ENCODE measurements at regions not wholly inside any gene's neighbourhood (a gene's known extent, or its start where the extent isn't known, plus 50 kb on each side); places are given as distances from the start of the nearest gene placed in this dataset.
"Not testable (repeated sequence)": the region's sequence is repeated elsewhere in the genome, so short reads cannot be mapped to it uniquely, and the experiment has no call there.

DNA sequence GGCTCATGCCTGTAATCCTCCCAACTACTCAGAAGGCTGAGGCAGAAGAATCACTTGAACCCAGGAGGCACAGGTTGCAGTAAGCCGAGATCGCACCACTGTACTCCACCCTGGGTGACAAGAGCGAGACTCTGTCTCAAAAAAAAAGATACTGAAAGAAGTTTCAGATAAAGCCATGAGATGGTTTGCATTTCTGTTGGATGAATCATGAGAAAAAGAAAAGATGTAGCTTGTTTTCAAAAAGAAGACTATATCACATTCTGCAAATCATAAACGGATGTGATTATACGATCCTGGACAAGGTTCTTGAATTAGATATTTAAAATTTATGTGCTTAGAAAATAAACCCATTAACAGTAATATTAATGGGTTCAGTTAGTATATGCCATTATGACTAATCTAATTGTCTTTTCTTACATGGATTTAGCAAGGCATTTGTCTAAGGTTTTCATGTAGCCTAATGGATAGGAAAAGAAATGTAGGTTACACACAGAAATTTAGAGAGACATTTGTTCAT is 345.9 kb downstream of the SLC7A11 start:
- no peaks in the 10 kb centered on the region for H3K36me3 Mint-ChIP-seq (ENCODE audit: low read depth, unreplicated experiment)
- H3K4me3 Mint-ChIP-seq (ENCODE audit: unreplicated experiment), result no peak overlapping the region
- no peaks in the 10 kb centered on the region for H3K9me3 Mint-ChIP-seq (ENCODE audit: unreplicated experiment)
- no peak for DNase-seq (ENCODE audit: low spot score)
- H3K27me3 Mint-ChIP-seq (ENCODE audit: unreplicated experiment), result no peaks in the 10 kb centered on the region
- TF ChIP-seq, protein P1, sequence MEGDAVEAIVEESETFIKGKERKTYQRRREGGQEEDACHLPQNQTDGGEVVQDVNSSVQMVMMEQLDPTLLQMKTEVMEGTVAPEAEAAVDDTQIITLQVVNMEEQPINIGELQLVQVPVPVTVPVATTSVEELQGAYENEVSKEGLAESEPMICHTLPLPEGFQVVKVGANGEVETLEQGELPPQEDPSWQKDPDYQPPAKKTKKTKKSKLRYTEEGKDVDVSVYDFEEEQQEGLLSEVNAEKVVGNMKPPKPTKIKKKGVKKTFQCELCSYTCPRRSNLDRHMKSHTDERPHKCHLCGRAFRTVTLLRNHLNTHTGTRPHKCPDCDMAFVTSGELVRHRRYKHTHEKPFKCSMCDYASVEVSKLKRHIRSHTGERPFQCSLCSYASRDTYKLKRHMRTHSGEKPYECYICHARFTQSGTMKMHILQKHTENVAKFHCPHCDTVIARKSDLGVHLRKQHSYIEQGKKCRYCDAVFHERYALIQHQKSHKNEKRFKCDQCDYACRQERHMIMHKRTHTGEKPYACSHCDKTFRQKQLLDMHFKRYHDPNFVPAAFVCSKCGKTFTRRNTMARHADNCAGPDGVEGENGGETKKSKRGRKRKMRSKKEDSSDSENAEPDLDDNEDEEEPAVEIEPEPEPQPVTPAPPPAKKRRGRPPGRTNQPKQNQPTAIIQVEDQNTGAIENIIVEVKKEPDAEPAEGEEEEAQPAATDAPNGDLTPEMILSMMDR (IDR thresholded peaks at IDR 0.05; ENCODE audit: unreplicated experiment), result no peak
- no peaks in the 10 kb centered on the region for H3K4me1 Mint-ChIP-seq (ENCODE audit: unreplicated experiment)
- no peak overlapping the region for H3K27ac Mint-ChIP-seq (ENCODE audit: unreplicated experiment)

DNA sequence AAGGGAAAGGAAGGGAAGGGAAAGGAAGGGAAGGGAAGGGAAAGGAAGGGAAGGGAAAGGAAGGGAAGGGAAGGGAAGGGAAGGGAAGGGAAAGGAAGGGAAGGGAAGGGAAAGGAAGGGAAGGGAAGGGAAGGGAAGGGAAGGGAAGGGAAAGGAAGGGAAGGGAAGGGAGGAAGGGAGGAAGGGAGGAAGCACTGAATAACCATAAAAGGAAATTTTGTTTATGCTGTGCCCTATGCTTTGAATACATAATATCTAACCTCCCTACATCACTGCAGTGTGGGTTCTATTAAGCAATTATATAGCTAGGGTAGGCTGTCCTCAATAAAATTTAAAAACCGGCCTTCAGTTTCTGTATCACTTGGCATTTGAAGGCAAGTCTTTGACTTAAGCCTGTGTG is 346.6 kb downstream of the SLC7A11 start:
- H3K4me1 Mint-ChIP-seq (ENCODE audit: unreplicated experiment); H3K4me3 Mint-ChIP-seq (ENCODE audit: unreplicated experiment); H3K36me3 Mint-ChIP-seq (ENCODE audit: low read depth, unreplicated experiment): not testable (repeated sequence)

DNA sequence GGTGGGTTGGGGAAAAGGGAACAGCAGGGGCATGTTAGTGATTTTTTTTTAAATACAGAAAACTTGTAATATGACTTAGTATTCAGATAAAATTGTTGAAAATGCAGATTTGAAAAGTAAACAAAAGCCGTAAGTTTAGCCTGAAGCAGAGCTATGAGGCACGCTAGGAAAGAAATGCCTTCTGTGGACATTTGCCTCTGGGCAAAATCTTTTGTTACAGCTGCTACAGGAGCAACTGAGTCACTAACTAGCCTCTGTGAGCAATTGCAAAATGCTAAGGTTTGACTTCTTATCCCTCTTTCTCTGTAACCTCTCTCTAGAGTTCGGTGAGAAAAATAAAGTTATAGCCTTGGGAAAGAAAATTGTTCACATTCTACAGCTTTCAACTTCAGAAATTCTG is 350.0 kb downstream of the SLC7A11 start:
- Mint-ChIP-seq H3K4me1 (ENCODE audit: unreplicated experiment) (no peaks in the 10 kb centered on the region), H3K9me3 (ENCODE audit: unreplicated experiment) (no peaks in the 10 kb centered on the region), H3K27ac (ENCODE audit: unreplicated experiment) (no peak overlapping the region), H3K27me3 (ENCODE audit: unreplicated experiment) (no peaks in the 10 kb centered on the region), H3K36me3 (ENCODE audit: low read depth, unreplicated experiment) (no peaks in the 10 kb centered on the region), H3K4me3 (ENCODE audit: unreplicated experiment) (no peak overlapping the region)
- TF ChIP-seq, protein P1 (IDR thresholded peaks at IDR 0.05; ENCODE audit: unreplicated experiment), result no peak
- DNase-seq (ENCODE audit: low spot score), result no peak

More for the DNA sequence above, 346.6 kb downstream of the SLC7A11 start:
- H3K27me3 Mint-ChIP-seq (ENCODE audit: unreplicated experiment); H3K9me3 Mint-ChIP-seq (ENCODE audit: unreplicated experiment); H3K27ac Mint-ChIP-seq (ENCODE audit: unreplicated experiment); DNase-seq (ENCODE audit: low spot score): not testable (repeated sequence)

DNA sequence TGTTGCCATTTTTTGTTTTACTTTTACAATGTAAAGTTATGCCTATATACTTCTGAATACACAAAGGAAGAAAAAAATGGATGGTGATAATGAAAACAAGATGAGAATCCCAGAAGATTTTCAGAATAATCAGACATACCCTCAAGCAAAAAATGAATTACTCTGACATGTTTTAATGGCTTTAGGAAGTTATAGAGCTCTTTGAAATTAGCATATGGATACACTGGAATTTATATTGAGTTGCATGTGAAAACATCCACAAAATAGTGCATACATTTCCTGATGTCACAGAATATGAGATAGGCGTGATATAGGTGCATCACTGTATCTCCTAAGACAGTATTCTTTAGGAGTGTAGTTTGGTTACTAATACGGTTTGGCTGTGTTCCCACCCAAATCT is 351.3 kb downstream of the SLC7A11 start:
- no peaks in the 10 kb centered on the region for H3K27me3 Mint-ChIP-seq (ENCODE audit: unreplicated experiment)
- no peaks in the 10 kb centered on the region for H3K36me3 Mint-ChIP-seq (ENCODE audit: low read depth, unreplicated experiment)
- H3K4me3 Mint-ChIP-seq (ENCODE audit: unreplicated experiment), result no peak overlapping the region
- no peak for DNase-seq (ENCODE audit: low spot score)
- H3K9me3 Mint-ChIP-seq (ENCODE audit: unreplicated experiment), result no peaks in the 10 kb centered on the region
- H3K27ac Mint-ChIP-seq (ENCODE audit: unreplicated experiment), result no peak overlapping the region
- TF ChIP-seq, protein P1 (IDR thresholded peaks at IDR 0.05; ENCODE audit: unreplicated experiment), result no peak
- no peaks in the 10 kb centered on the region for H3K4me1 Mint-ChIP-seq (ENCODE audit: unreplicated experiment)

DNA sequence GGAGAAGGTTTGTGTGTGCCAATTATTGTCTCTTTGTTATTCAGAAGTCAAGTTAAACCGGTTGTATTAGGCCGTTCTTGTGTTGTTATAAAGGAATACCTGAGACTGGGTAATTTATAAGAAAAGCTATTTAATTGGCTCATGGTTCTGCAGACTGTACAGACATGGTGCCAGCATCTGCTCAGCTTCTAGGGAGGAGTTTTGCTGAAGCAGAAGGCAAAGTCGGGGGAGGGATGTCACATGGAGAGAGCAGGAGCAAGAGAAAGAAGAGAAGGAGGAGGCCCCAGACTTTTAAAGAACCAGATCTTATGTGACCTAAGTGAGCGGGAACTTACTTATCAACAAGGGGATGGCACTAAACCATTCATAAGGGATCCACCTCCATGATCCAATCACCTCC is 349.3 kb upstream of the PCDH18 start:
- H3K27ac Mint-ChIP-seq (ENCODE audit: unreplicated experiment), result no peak overlapping the region

DNA sequence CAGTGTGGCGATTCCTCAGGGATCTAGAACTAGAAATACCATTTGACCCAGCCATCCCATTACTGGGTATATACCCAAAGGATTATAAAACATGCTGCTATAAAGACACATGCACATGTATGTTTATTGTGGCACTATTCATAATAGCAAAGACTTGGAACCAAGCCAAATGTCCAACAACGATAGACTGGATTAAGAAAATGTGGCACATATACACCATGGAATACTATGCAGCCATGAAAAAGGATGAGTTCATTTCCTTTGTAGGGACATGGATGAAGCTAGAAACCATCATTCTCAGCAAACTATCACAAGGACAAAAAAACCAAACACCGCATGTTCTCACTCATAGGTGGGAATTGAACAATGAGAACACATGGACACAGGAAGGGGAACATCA is 335.8 kb upstream of the PCDH18 start:
- H3K9me3 Mint-ChIP-seq (ENCODE audit: unreplicated experiment); H3K36me3 Mint-ChIP-seq (ENCODE audit: low read depth, unreplicated experiment); H3K27me3 Mint-ChIP-seq (ENCODE audit: unreplicated experiment); H3K4me1 Mint-ChIP-seq (ENCODE audit: unreplicated experiment); H3K27ac Mint-ChIP-seq (ENCODE audit: unreplicated experiment); DNase-seq (ENCODE audit: low spot score); H3K4me3 Mint-ChIP-seq (ENCODE audit: unreplicated experiment): not testable (repeated sequence)

More for the DNA sequence above, 349.3 kb upstream of the PCDH18 start:
- no peak for DNase-seq (ENCODE audit: low spot score)
- Mint-ChIP-seq H3K4me3 (ENCODE audit: unreplicated experiment) (no peak overlapping the region), H3K9me3 (ENCODE audit: unreplicated experiment) (no peaks in the 10 kb centered on the region), H3K4me1 (ENCODE audit: unreplicated experiment) (no peaks in the 10 kb centered on the region), H3K27me3 (ENCODE audit: unreplicated experiment) (no peaks in the 10 kb centered on the region), H3K36me3 (ENCODE audit: low read depth, unreplicated experiment) (no peaks in the 10 kb centered on the region)
- TF ChIP-seq, protein P1 (IDR thresholded peaks at IDR 0.05; ENCODE audit: unreplicated experiment), result no peak
